ENCODE measurements at regions not wholly inside any gene's neighbourhood (a gene's known extent, or its start where the extent isn't known, plus 50 kb on each side); places are given as distances from the start of the nearest gene placed in this dataset.

DNA sequence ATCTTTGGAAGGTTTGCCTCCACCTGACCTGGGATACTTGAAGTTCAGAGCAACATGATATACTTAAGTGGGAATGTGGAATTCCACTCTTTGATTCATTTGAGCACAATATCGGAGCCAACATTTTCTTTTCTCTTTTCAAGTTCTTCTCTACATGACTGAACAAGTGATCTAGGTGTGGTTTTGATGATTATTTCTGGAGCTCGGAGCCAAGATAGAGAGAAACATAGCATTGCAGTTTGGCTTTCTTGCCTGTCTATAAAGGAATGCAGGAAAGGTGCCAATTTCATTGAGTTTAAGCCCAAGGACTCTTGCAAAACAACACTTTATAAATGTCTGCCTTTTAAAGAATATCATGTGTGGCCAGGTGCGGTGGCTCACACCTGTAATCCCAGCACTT is 124.2 kb upstream of the FAM83B start:
- TF ChIP-seq, protein P1, sequence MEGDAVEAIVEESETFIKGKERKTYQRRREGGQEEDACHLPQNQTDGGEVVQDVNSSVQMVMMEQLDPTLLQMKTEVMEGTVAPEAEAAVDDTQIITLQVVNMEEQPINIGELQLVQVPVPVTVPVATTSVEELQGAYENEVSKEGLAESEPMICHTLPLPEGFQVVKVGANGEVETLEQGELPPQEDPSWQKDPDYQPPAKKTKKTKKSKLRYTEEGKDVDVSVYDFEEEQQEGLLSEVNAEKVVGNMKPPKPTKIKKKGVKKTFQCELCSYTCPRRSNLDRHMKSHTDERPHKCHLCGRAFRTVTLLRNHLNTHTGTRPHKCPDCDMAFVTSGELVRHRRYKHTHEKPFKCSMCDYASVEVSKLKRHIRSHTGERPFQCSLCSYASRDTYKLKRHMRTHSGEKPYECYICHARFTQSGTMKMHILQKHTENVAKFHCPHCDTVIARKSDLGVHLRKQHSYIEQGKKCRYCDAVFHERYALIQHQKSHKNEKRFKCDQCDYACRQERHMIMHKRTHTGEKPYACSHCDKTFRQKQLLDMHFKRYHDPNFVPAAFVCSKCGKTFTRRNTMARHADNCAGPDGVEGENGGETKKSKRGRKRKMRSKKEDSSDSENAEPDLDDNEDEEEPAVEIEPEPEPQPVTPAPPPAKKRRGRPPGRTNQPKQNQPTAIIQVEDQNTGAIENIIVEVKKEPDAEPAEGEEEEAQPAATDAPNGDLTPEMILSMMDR (IDR thresholded peaks at IDR 0.05): no peak
- no peak for TF ChIP-seq POLR2A (IDR thresholded peaks at IDR 0.05)

Measured in vagina (tissue), 2 donors.